Transverse colon (tissue), 3 donors: ENCODE measurements at regions not wholly inside any gene's neighbourhood (a gene's known extent, or its start where the extent isn't known, plus 50 kb on each side); places are given as distances from the start of the nearest gene placed in this dataset.

Experiments
- POLR2A ChIP-seq: fragments of 450-650 bp; IDR thresholded peaks from one replicate; pipeline ENCODE4 v1.6.1; 2016; ENCODE audit warnings: antibody characterized with exemption, mild to moderate bottlenecking, moderate library complexity
- TF ChIP-seq, protein P1 (sequence below), 5 experiments: fragments of 200-600 bp in 3 of 5; fragments of 450-650 bp in 2 of 5; sonication (generic) in 3 of 5; IDR thresholded peaks; 1 replicate in 2 of 5; 2 replicates in 3 of 5; pipeline ENCODE4 v1.5.1; 2016 to 2017; ENCODE audit warnings: antibody characterized with exemption in 5 of 5, inconsistent platforms in 3 of 5, mild to moderate bottlenecking in 2 of 5, moderate library complexity in 1 of 5

DNA sequence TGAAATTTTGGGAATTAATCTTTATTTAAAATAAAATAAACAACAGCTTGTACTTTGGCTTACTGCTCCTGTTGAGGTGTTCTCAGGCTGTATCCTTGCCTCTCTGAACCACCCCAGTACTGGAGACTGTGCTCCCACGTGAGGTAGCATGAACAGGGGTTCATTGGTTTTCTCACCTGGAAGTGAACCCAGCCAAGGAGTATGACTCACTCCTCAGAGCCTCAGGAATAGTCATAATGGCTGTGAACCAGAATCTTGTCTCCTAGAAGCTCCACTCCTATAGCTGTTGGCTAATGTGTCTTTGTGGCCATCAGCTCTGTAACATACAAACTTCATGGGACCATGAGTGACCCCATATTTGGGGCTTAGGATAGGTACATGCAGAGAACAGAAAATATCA lies 122.5 kb upstream of the ST8SIA2 start:
- TF ChIP-seq, protein P1, sequence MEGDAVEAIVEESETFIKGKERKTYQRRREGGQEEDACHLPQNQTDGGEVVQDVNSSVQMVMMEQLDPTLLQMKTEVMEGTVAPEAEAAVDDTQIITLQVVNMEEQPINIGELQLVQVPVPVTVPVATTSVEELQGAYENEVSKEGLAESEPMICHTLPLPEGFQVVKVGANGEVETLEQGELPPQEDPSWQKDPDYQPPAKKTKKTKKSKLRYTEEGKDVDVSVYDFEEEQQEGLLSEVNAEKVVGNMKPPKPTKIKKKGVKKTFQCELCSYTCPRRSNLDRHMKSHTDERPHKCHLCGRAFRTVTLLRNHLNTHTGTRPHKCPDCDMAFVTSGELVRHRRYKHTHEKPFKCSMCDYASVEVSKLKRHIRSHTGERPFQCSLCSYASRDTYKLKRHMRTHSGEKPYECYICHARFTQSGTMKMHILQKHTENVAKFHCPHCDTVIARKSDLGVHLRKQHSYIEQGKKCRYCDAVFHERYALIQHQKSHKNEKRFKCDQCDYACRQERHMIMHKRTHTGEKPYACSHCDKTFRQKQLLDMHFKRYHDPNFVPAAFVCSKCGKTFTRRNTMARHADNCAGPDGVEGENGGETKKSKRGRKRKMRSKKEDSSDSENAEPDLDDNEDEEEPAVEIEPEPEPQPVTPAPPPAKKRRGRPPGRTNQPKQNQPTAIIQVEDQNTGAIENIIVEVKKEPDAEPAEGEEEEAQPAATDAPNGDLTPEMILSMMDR (IDR thresholded peaks at IDR 0.05), result no peak
- no peak for TF ChIP-seq POLR2A
